ENCODE measurements at regions not wholly inside any gene's neighbourhood (a gene's known extent, or its start where the extent isn't known, plus 50 kb on each side); places are given as distances from the start of the nearest gene placed in this dataset.

- no peak for DNase-seq
Observed at GRCh38 chr1:10962483-10962882, 50.0 kb upstream of the TARDBP start.

All from muscle of arm (tissue), 1 donor.